OCI-LY7 (cell line): ENCODE measurements at regions not wholly inside any gene's neighbourhood (a gene's known extent, or its start where the extent isn't known, plus 50 kb on each side); places are given as distances from the start of the nearest gene placed in this dataset.

Source experiments
- BruUV-seq: library from RNA; stranded (reverse); fragments of 400-500 nt; replicated peaks from 2 replicates; lab custom pipeline; 2021; lab: Mats Ljungman, UMichigan
- CTCF ChIA-PET: fragments of 300-600 bp; sonication (Branson Sonifier 250); formaldehyde crosslinking; loops from one replicate; lab custom pipeline; 2022; ENCODE audit warnings: antibody characterized with exemption; ENCODE audit not compliant: unreplicated experiment; lab: Charles Lee
- POLR2A ChIA-PET: fragments of 300-600 bp; sonication (Branson Sonifier 250); formaldehyde crosslinking; loops from one replicate; lab custom pipeline; 2022; ENCODE audit warnings: antibody characterized with exemption; lab: Charles Lee
- DNase-seq: peaks from one replicate; pipeline ENCODE4 v3.0.0-alpha.2; 2015; ENCODE audit warnings: low spot score
- H2AFZ ChIP-seq: fragments of 200-600 bp; sonication (generic), shearing (Covaris generic); 2 replicates; pipeline ENCODE4 v1.6.1; 2014; ENCODE audit warnings: mild to moderate bottlenecking, antibody characterized with exemption, low read length, moderate library complexity
- H3K27ac ChIP-seq: fragments of 200-600 bp; sonication (generic); 2 replicates; pipeline ENCODE4 v1.5.1; 2014; ENCODE audit warnings: mixed run types, low read depth, mild to moderate bottlenecking, moderate library complexity, low read length, inconsistent platforms; ENCODE audit not compliant: poor library complexity, severe bottlenecking
- H3K36me3 ChIP-seq: fragments of 200-600 bp; sonication (generic); 2 replicates; pipeline ENCODE4 v1.6.1; 2014; ENCODE audit warnings: mild to moderate bottlenecking, antibody characterized with exemption, low read length, moderate library complexity, mixed read lengths; ENCODE audit not compliant: insufficient read depth
- H3K4me1 ChIP-seq: fragments of 200-600 bp; sonication (generic); 2 replicates; pipeline ENCODE4 v1.5.1; 2014; ENCODE audit warnings: mild to moderate bottlenecking, low read length; ENCODE audit not compliant: insufficient read depth, poor library complexity, severe bottlenecking
- H3K4me2 ChIP-seq: fragments of 200-600 bp; sonication (generic); 2 replicates; pipeline ENCODE4 v1.6.1; 2014; ENCODE audit warnings: mild to moderate bottlenecking, low read length
- H3K4me3 ChIP-seq: fragments of 200-600 bp; sonication (generic); 2 replicates; pipeline ENCODE4 v1.5.1; 2014; ENCODE audit warnings: mild to moderate bottlenecking, low read depth, low read length; ENCODE audit not compliant: poor library complexity, severe bottlenecking
- H3K79me2 ChIP-seq: fragments of 200-600 bp; sonication (generic); 2 replicates; pipeline ENCODE4 v1.6.1; 2016; ENCODE audit warnings: low read depth, mild to moderate bottlenecking, low read length, moderate library complexity, mixed read lengths; ENCODE audit not compliant: insufficient read depth
- H3K9me2 ChIP-seq: fragments of 200-600 bp; sonication (generic); 2 replicates; pipeline ENCODE4 v1.6.1; 2016; ENCODE audit warnings: mild to moderate bottlenecking, low read length, mixed read lengths; ENCODE audit not compliant: insufficient read depth
- H3K9me3 ChIP-seq: fragments of 200-600 bp; sonication (generic); 2 replicates; pipeline ENCODE4 v1.6.1; 2014; ENCODE audit warnings: mild to moderate bottlenecking, mixed run types, low read length, mixed read lengths
- H4K20me1 ChIP-seq: fragments of 200-600 bp; sonication (generic); 2 replicates; pipeline ENCODE4 v1.6.1; 2014; ENCODE audit warnings: mild to moderate bottlenecking, antibody characterized with exemption, low read length, moderate library complexity, mixed read lengths; ENCODE audit not compliant: insufficient read depth
- EZH2phosphoT487 ChIP-seq: fragments of 200-600 bp; sonication (generic); IDR thresholded peaks from 2 replicates; pipeline ENCODE4 v1.6.1; 2018; ENCODE audit warnings: low read depth, borderline replicate concordance, mild to moderate bottlenecking, mixed run types, antibody characterized with exemption, low read length, moderate library complexity, mixed read lengths
- intact Hi-C: fragments of 100-400 bp; cut with micrococcal nuclease; formaldehyde crosslinking; loops from one replicate; pipeline ENCODE4 v1.10.0; 2022; ENCODE audit not compliant: unreplicated experiment
- TF ChIP-seq, protein P1 (sequence below): fragments of 200-600 bp; sonication (generic); conservative IDR thresholded peaks from 2 replicates; pipeline ENCODE4 v1.5.1; 2014; ENCODE audit warnings: mild to moderate bottlenecking, antibody characterized with exemption, low read length, moderate library complexity, mixed read lengths

DNA sequence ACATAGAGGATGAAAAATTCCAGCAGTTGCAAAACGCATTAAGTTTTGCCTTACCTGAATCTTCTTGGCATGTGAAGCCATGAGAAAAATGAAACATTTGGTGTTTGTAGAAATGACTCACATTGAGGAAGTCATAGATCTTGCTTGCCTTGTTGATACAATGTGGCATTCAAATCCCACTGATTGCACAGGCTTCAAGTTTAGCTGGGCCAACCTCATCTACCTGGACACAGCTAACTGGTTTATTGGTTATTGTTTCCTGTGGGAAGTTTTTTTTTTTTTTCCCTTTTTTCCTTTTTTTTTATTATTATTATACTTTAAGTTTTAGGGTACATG is 168.9 kb upstream of the C21orf91 start:
- POLR2A ChIA-PET: interaction anchor here (0.6 to 0.7 kb wide), 2 partner anchors 13 to 22 kb away, joined by 3 to 5 read pairs; no protein-coding TSS in a partner anchor
- H2AFZ ChIP-seq: no peak overlapping the region
- no peak for TF ChIP-seq EZH2phosphoT487
- TF ChIP-seq, protein P1, sequence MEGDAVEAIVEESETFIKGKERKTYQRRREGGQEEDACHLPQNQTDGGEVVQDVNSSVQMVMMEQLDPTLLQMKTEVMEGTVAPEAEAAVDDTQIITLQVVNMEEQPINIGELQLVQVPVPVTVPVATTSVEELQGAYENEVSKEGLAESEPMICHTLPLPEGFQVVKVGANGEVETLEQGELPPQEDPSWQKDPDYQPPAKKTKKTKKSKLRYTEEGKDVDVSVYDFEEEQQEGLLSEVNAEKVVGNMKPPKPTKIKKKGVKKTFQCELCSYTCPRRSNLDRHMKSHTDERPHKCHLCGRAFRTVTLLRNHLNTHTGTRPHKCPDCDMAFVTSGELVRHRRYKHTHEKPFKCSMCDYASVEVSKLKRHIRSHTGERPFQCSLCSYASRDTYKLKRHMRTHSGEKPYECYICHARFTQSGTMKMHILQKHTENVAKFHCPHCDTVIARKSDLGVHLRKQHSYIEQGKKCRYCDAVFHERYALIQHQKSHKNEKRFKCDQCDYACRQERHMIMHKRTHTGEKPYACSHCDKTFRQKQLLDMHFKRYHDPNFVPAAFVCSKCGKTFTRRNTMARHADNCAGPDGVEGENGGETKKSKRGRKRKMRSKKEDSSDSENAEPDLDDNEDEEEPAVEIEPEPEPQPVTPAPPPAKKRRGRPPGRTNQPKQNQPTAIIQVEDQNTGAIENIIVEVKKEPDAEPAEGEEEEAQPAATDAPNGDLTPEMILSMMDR: no peak

DNA sequence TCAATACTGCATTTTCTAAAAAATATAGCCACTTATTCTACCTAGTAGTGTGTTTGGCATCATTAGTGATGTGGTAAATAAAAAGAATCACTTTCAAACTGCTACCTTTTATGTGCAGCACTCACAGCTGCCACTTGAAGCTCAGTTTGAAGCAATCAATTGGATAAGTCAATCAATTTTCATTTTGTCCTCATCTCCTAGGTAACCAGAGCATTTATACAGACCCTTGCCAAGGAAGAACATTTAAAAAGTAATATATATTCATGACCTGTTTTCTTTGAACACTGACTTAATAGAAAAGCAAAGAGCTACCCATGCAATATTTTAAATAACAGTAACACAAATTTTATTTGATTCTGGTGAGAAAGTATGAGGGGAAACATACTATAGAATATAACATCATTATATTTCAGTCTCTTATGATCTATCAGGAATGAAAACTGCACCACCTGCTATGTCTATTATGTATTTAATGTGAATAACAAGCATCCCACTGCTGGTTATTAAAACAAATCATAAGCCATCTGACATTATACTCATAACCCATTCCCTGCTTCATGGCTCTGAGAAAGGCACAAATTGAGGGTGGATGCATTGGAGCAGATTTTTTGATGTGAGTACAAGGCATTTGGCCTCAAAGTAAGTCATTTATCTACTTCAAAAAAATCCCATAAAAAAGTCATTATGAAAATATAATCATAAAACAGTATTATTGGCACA is 168.4 kb upstream of the C21orf91 start:
- H3K36me3 ChIP-seq: no peaks in the 10 kb centered on the region
- H3K9me2 ChIP-seq: no peaks in the 10 kb centered on the region
- no peak for DNase-seq
- TF ChIP-seq, protein P1: no peak
- TF ChIP-seq EZH2phosphoT487: no peak
- BruUV-seq: no TSS peak
- no peak overlapping the region for H3K4me3 ChIP-seq
- H3K4me2 ChIP-seq: no peak overlapping the region
- no peaks in the 10 kb centered on the region for H3K4me1 ChIP-seq
- ChIA-PET POLR2A (interaction anchor here (0.6 to 0.7 kb wide), 2 partner anchors 13 to 22 kb away, joined by 3 to 5 read pairs; no protein-coding TSS in a partner anchor), CTCF (no interaction called here)
- intact Hi-C loops: no loop called here
- H3K79me2 ChIP-seq: no peaks in the 10 kb centered on the region
- no peaks in the 10 kb centered on the region for H4K20me1 ChIP-seq
- no peaks in the 10 kb centered on the region for H3K9me3 ChIP-seq
- no peak overlapping the region for H3K27ac ChIP-seq
- no peak overlapping the region for H2AFZ ChIP-seq

More for the DNA sequence above, 168.9 kb upstream of the C21orf91 start:
- Histone ChIP-seq H4K20me1 (no peaks in the 10 kb centered on the region), H3K27ac (no peak overlapping the region), H3K79me2 (no peaks in the 10 kb centered on the region), H3K9me2 (no peaks in the 10 kb centered on the region), H3K4me3 (no peak overlapping the region), H3K4me1 (no peaks in the 10 kb centered on the region), H3K4me2 (no peak overlapping the region), H3K36me3 (no peaks in the 10 kb centered on the region), H3K9me3 (no peaks in the 10 kb centered on the region)
- BruUV-seq: no TSS peak
- intact Hi-C loops: no loop called here
- CTCF ChIA-PET: no interaction called here
- DNase-seq: no peak

DNA sequence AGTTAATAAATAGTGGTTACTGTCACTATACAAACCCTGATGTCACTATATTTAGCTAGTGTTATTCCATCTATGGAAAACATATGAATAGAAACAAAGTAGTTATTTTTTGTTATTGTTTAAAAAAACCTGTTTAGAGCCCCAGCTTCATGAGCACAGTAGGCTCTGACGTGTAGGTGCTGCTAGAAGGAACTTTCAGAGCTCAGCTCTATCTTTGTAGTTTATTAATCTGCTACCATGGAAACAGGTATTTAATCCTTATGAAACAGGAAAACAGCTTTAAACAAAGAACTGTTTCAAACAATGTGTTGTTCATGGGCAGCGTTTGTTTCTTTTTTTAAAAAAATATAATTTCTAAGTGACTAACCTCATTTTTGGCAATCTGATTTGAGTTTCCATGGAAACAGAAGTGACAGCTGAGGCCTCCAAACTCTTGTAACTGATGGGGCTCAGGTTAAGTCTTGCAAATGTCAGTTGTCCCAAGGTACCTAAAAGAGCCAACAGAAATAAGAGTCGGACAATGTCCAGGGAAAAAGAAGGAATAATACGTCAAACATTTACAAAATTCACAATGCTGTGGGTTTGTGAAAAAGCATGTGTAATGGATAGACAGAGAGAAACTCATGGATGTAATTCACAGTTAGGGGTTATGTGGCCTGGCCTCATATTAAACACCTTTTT is 162.0 kb upstream of the C21orf91 start:
- Histone ChIP-seq H3K4me3 (no peak overlapping the region), H3K9me2 (no peaks in the 10 kb centered on the region), H3K4me2 (no peak overlapping the region), H2AFZ (no peak overlapping the region), H3K27ac (no peak overlapping the region), H4K20me1 (no peaks in the 10 kb centered on the region), H3K36me3 (no peaks in the 10 kb centered on the region), H3K4me1 (no peaks in the 10 kb centered on the region), H3K79me2 (no peaks in the 10 kb centered on the region), H3K9me3 (no peaks in the 10 kb centered on the region)
- intact Hi-C loops: no loop called here
- ChIA-PET CTCF (no interaction called here), POLR2A (interaction anchor here (0.7 to 0.9 kb wide), 2 partner anchors 17 to 25 kb away, joined by 3 read pairs; no protein-coding TSS in a partner anchor)
- no TSS peak for BruUV-seq
- DNase-seq: no peak
- TF ChIP-seq, protein P1: no peak
- TF ChIP-seq EZH2phosphoT487: no peak
